ENCODE measurements at regions not wholly inside any gene's neighbourhood (a gene's known extent, or its start where the extent isn't known, plus 50 kb on each side); places are given as distances from the start of the nearest gene placed in this dataset.

DNA sequence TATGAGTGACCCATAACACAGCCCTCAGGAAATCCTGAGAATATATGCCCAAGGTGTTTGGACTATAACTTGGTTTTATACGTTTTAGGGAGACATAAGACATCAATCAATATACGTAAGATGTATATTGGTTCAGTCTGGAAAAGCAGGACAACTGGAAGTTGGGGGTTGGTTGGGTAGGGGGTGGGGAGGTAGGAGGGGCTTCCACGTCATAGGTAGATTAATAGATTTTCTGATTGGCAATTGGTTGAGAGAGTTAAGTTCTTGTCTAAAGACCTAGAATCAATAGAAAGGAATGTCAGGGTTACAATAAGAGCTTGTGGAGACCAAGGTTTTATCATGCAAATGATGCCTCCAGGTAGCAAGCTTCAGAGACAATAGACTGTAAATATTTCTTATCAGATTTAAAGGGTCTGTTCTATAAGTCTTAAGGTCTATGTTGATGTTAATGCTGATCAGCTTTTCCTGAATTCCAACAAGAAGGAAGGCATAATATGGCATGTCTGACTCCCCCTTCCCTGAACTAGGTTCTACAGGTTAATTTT is 2267.7 kb upstream of the ACO1 start:
- Mint-ChIP-seq H3K36me3 (no peaks in the 10 kb centered on the region), H3K4me3 (no peak overlapping the region), H3K9me3 (peaks cover 2% of the 10 kb centered on the region), H3K27ac (no peak overlapping the region), H3K4me1 (no peaks in the 10 kb centered on the region), H3K27me3 (no peaks in the 10 kb centered on the region)
- CTCF ChIA-PET = no interaction called here
- no peak for DNase-seq

DNA sequence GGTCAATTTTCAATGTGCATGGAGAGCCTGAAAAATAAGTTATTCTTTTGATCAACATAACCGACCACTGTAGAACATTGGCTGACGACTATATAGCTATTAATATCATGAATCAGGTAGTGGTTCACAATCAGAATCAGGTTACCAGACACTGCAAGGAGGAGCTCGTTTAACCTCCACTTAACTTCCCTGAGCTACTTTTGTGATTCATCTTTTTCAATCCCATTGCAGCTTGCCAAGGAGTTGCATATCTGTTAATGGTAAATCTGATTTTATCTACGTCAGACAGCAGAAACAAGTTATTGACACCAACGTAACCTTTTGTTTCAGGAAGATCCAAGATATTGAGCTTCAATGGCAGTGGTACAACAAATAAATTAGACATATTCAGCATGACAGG is 2263.8 kb upstream of the ACO1 start:
- H3K4me1 Mint-ChIP-seq = no peaks in the 10 kb centered on the region
- no peak overlapping the region for H3K4me3 Mint-ChIP-seq
- H3K9me3 Mint-ChIP-seq = peaks cover under 1% of the 10 kb centered on the region
- H3K27ac Mint-ChIP-seq = no peak overlapping the region
- no peaks in the 10 kb centered on the region for H3K36me3 Mint-ChIP-seq
- H3K27me3 Mint-ChIP-seq = no peaks in the 10 kb centered on the region
- CTCF ChIA-PET = no interaction called here
- DNase-seq = no peak

DNA sequence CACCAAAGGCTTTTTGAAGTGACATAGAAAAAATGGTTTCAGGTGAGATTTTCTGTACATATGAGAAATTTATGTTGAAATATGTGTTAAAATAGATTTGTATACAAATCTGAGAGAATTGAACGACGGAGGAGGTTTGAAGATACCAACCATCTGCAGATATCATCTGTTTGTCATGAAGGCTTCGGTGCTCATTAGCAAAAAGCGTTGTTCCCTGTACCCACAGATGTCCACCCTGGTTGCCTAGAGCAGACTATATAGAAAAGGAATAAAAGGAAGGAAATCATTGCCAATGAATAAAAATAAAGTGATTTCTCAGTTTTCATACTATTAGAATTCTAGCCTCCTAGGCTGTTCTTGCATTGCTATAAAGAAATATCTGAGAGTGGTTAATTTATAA is 2262.8 kb upstream of the ACO1 start:
- H3K4me3 Mint-ChIP-seq = no peak overlapping the region
- H3K4me1 Mint-ChIP-seq = no peaks in the 10 kb centered on the region
- no peaks in the 10 kb centered on the region for H3K27me3 Mint-ChIP-seq
- no peaks in the 10 kb centered on the region for H3K36me3 Mint-ChIP-seq
- H3K9me3 Mint-ChIP-seq = no peaks in the 10 kb centered on the region
- H3K27ac Mint-ChIP-seq = no peak overlapping the region
- CTCF ChIA-PET = no interaction called here
- DNase-seq = no peak

DNA sequence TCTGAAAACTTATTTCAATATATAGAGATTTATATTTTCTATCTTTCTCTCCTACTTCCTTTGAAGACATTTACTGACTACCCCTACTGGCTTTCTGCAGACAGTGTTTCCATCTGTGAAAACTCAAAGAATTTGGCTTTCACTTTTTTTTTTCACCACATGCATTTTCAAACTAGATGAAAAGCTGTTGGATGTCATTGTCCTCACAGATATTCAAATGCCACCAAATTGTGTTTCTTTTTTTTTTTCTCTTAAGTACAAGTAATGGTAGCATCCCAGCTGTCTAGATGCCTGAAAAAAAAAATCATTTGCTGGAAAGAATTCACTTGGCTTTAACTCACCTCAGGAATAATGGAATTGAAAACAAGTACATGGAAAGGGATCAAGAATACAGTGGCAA is 2258.6 kb upstream of the ACO1 start:
- no peak overlapping the region for H3K27ac Mint-ChIP-seq
- CTCF ChIA-PET = no interaction called here
- H3K4me1 Mint-ChIP-seq = no peaks in the 10 kb centered on the region
- H3K4me3 Mint-ChIP-seq = no peak overlapping the region
- no peaks in the 10 kb centered on the region for H3K36me3 Mint-ChIP-seq
- no peak for DNase-seq
- H3K9me3 Mint-ChIP-seq = no peaks in the 10 kb centered on the region
- no peaks in the 10 kb centered on the region for H3K27me3 Mint-ChIP-seq

DNA sequence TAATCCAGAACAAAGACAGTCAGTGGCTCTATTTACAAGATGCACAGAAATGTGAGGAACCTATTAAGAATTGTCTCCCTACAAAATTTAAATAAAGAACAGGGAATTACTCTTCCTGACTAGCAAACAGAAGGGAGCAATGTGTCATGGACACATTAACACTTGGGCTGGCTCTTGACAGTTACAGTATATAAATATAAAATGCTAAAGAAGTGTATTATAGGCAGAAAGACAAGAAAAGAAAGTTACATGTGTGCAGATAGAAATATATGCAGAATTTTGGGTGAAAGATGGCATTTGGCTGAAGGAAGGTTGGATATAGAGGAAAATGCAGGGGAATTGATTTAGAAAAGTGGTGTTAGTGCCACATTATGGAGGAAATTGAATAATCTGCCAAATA is 2257.1 kb upstream of the ACO1 start:
- H3K27me3 Mint-ChIP-seq = no peaks in the 10 kb centered on the region
- H3K9me3 Mint-ChIP-seq = no peaks in the 10 kb centered on the region
- no peak for DNase-seq
- no peaks in the 10 kb centered on the region for H3K4me1 Mint-ChIP-seq
- no peak overlapping the region for H3K4me3 Mint-ChIP-seq
- H3K36me3 Mint-ChIP-seq = no peaks in the 10 kb centered on the region
- no peak overlapping the region for H3K27ac Mint-ChIP-seq
- CTCF ChIA-PET = no interaction called here

DNA sequence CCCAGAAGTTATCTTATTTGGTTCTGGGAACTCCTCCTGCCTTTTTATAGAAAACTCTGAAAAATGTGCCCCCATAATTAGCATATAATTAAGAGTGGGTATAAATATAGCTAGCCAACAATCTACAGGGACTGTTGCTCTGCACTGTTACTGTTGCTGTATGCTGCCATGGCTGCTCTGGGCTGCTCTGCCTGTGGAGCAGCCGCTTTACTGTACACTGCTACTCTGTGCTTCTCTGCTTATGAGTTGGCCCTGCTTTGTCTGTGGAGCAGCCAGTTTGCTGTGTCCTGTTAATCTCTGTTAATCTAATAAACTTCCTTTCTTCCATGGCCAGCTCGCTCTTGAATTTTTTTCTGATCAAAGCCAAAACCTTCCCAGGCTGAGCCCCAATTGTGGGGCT is 2244.0 kb upstream of the ACO1 start:
- DNase-seq = no peak
- Mint-ChIP-seq H3K4me1 (no peaks in the 10 kb centered on the region), H3K27ac (no peak overlapping the region), H3K9me3 (no peaks in the 10 kb centered on the region), H3K36me3 (no peaks in the 10 kb centered on the region), H3K27me3 (no peaks in the 10 kb centered on the region), H3K4me3 (no peak overlapping the region)
- CTCF ChIA-PET = no interaction called here

DNA sequence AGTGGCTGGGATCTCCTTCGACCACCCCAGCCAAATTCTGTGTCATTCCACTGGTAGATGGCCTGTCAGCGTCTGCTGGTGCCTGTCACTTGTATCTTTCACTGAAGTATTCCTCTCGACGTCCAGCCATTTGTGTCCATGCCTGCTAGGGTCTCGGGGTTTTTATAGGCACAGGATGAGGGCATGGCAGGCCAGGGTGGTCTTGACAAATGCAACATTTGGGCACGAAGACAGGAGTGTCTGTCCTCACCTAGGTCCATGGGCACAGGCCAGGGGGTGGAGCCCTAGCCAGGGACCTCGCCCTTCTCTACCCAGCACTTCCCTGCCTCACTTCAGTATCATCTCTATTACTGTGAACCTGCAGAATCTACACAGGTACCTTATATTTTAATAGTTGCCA is 2223.9 kb upstream of the ACO1 start:
- H3K4me3 Mint-ChIP-seq = no peak overlapping the region
- CTCF ChIA-PET = no interaction called here
- H3K27me3 Mint-ChIP-seq = no peaks in the 10 kb centered on the region

DNA sequence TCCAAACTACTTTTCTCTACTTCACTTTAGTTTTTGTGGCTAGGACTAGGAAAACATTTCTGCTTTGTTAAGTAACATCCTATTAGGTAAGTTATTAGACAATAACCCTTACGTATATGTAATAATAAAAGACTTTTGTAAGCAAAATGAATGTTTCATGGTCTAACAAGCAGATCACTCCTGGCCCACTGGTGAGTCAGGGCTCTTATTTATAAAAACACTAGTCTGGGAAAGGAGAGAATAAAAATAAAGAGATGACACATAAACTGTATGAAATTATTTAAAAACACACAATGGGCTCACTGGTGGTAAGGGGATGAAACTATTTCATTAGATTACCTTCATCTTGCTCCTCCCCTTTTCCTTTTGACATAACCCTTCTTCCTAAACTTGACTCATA is 2212.2 kb upstream of the ACO1 start:
- Mint-ChIP-seq H3K27ac (no peak overlapping the region), H3K36me3 (no peaks in the 10 kb centered on the region), H3K9me3 (no peaks in the 10 kb centered on the region), H3K4me1 (no peaks in the 10 kb centered on the region), H3K4me3 (no peak overlapping the region), H3K27me3 (no peaks in the 10 kb centered on the region)
- CTCF ChIA-PET = no interaction called here
- no peak for DNase-seq

More for the DNA sequence above, 2223.9 kb upstream of the ACO1 start:
- DNase-seq = no peak
- Mint-ChIP-seq H3K27ac (no peak overlapping the region), H3K4me1 (no peaks in the 10 kb centered on the region), H3K9me3 (no peaks in the 10 kb centered on the region), H3K36me3 (no peaks in the 10 kb centered on the region)

DNA sequence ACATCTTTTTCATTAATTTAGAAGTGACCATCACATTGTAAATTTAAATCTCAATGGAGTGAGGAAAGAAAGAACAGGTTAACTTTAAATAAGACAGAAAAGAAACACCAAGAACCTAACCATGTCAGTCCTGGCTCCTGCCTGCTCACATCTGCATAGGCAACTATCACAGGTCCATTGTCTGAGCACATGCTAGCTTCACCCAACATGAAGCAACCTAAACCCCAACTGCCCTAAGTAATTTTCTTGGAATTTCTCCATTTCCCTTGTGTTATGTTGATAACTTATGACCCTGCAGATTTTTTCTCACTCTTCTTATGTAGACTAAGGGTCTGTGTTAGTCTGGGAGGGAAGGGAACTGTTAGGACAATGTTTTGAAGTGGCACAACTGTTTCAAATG is 2205.8 kb upstream of the ACO1 start:
- no peak overlapping the region for H3K4me3 Mint-ChIP-seq
- no peaks in the 10 kb centered on the region for H3K9me3 Mint-ChIP-seq

DNA sequence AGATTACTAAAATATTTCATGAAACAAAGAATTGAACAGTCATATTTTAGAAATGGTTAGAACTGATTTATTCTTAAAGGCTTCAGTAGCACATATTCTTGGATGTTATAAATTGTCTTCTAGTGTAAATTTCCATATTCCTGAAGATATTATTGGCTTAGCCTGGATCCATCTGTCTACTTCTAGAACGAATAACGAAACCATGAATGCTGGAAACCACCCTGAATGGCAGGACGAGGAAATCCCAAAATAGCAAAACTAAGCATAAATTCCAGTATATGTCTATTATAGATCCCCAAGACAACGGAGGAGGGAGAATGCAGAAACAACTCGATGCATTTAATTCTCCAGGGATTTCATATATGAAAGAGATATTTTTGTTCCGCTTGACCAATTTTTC is 2191.0 kb upstream of the ACO1 start:
- DNase-seq = no peak
- CTCF ChIA-PET = no interaction called here
- Mint-ChIP-seq H3K9me3 (peaks cover 12% of the 10 kb centered on the region), H3K36me3 (no peaks in the 10 kb centered on the region), H3K27ac (no peak overlapping the region), H3K4me1 (no peaks in the 10 kb centered on the region), H3K4me3 (no peak overlapping the region), H3K27me3 (no peaks in the 10 kb centered on the region)

More for the DNA sequence above, 2205.8 kb upstream of the ACO1 start:
- Mint-ChIP-seq H3K27me3 (no peaks in the 10 kb centered on the region), H3K36me3 (no peaks in the 10 kb centered on the region), H3K4me1 (no peaks in the 10 kb centered on the region), H3K27ac (no peak overlapping the region)
- DNase-seq = no peak
- CTCF ChIA-PET = no interaction called here

DNA sequence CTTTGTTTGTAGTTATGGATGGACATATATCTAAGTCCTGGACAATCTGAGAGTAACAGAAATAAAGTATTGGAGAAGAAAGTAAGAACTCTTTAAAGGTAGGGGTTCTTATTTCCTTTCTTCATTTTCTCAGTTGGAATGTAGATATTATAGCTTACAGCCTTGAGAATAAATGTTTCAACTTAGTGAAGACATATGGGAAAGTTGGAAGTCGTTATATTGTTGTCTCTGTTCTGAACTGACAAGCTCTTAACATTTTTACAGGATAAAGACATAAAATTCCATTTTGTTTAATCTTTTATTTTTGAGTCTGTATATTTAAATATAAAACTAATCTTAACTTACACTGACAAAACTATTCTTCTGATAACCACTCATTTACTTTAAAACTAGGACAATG is 2187.5 kb upstream of the ACO1 start:
- no peaks in the 10 kb centered on the region for H3K4me1 Mint-ChIP-seq
- no peak overlapping the region for H3K27ac Mint-ChIP-seq
- H3K4me3 Mint-ChIP-seq = no peak overlapping the region
- no peaks in the 10 kb centered on the region for H3K27me3 Mint-ChIP-seq
- DNase-seq = no peak
- H3K36me3 Mint-ChIP-seq = no peaks in the 10 kb centered on the region
- CTCF ChIA-PET = no interaction called here
- H3K9me3 Mint-ChIP-seq = peaks cover 9% of the 10 kb centered on the region

DNA sequence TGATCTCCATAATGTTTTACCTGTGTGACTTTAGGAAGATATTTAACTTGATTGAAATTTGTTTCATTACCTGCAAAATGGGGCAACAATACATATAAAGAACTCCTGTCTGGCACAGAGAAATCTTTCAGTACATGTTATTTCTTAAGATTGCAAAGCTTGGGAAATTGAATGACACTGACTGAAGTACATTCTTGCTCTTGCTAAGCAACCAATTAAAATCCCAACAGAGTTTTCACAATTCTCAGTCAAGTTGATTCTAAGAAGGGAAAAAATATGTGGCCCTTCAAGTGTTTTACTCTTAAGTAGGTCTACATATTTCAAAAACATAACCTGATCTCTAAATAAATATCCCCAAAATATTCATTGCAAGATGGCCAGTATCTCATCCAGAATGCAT is 2187.0 kb upstream of the ACO1 start:
- no peak for DNase-seq
- Mint-ChIP-seq H3K27ac (no peak overlapping the region), H3K4me1 (no peaks in the 10 kb centered on the region), H3K27me3 (no peaks in the 10 kb centered on the region), H3K9me3 (peaks cover 9% of the 10 kb centered on the region), H3K4me3 (no peak overlapping the region), H3K36me3 (no peaks in the 10 kb centered on the region)
- CTCF ChIA-PET = no interaction called here

DNA sequence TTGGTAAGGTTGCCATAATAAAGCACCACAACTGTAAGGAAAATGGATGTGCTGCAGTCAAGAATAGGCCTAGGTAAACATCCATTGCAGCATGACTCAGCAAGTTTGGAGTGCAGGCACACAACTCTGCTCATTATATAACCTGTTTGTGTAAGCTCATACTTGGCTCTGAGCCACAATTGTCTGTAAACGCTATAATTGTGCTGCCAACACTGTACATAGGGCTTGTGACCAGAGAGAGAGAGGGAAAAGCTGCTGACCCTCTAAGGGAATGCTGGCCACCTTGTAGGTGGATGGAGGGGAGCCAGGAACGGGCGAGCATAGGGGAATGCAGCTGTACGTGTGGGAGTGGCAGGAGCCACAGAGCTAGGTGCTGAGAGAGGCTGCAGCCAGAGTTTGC is 2186.5 kb upstream of the ACO1 start:
- CTCF ChIA-PET = no interaction called here
- Mint-ChIP-seq H3K4me1 (no peaks in the 10 kb centered on the region), H3K9me3 (peaks cover 9% of the 10 kb centered on the region), H3K27ac (no peak overlapping the region), H3K4me3 (no peak overlapping the region), H3K36me3 (no peaks in the 10 kb centered on the region), H3K27me3 (no peaks in the 10 kb centered on the region)
- no peak for DNase-seq

DNA sequence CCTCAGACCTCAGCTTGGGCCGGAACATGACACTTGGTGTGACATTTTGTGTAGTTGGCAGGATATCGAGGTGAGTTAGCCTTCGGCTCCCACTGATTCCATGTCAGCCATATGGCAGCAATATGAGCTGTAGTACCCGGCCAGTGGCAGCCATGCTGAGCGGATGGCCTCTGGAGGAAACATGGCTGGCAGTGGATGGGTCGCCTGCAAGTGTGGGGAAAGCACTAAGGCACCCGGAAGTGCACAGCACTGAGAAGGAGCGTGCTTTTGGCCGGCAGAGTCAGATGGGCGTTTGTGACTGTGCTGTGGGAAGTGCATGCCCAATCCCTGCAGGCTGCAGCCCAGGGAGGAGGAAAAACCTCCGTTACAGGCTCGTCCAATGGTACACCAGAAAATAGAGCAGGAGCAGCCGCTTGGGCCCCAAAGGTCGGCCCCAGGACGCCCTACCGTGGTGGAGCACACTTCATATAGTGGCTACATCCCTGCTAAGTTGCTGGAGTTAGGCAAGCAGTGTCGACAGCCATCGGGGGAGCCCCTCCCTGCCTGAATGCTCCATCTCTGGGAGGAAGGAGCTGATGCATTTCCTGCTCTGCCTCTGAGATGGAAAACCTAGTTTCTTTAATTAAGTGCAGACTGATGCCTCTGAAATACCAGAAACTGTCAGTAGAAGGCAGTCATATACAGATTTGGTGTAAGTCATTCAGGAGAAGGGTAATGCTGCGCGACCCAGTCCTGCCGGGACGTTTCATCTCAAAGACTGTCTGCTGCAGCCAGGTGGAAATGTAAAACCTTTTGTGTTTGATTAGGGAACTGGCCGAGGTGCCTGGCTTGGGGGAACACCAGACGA is 2185.8 kb upstream of the ACO1 start:
- H3K36me3 Mint-ChIP-seq = no peaks in the 10 kb centered on the region
- no peaks in the 10 kb centered on the region for H3K4me1 Mint-ChIP-seq
- peaks cover 9% of the 10 kb centered on the region for H3K9me3 Mint-ChIP-seq
- H3K27me3 Mint-ChIP-seq = no peaks in the 10 kb centered on the region
- no peak overlapping the region for H3K4me3 Mint-ChIP-seq
- CTCF ChIA-PET = no interaction called here
- no peak for DNase-seq
- H3K27ac Mint-ChIP-seq = no peak overlapping the region

DNA sequence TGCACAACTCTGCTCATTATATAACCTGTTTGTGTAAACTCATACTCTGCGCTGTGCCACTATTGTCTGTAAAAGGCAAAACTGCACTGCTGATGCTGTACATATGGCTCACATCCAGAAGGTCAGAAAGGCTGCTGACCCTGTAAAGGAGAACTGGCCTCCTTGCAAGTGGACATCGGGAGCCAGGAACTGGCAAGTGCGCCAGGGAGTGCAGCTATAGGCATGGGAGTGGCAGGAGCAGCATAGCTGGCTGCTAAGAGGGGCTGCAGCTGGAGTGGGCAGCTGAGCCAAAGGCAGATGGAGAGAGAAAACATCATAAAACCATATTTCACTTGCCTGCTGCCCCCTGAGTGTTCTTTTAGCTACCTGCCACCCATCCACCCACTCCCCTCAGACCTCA is 2183.4 kb upstream of the ACO1 start:
- Mint-ChIP-seq H3K9me3 (peaks cover 9% of the 10 kb centered on the region), H3K27ac (no peak overlapping the region), H3K36me3 (no peaks in the 10 kb centered on the region), H3K4me1 (no peaks in the 10 kb centered on the region), H3K4me3 (no peak overlapping the region), H3K27me3 (no peaks in the 10 kb centered on the region)
- CTCF ChIA-PET = no interaction called here
- no peak for DNase-seq

Data from activated naive CD4-positive, alpha-beta T cell treated with anti-CD3 and anti-CD28 coated beads, Interleukin-2, amount 10 ng/mL, durations not matched to agents 7 days and 5 days (primary cell).